ENCODE measurements at regions not wholly inside any gene's neighbourhood (a gene's known extent, or its start where the extent isn't known, plus 50 kb on each side); places are given as distances from the start of the nearest gene placed in this dataset.

DNA sequence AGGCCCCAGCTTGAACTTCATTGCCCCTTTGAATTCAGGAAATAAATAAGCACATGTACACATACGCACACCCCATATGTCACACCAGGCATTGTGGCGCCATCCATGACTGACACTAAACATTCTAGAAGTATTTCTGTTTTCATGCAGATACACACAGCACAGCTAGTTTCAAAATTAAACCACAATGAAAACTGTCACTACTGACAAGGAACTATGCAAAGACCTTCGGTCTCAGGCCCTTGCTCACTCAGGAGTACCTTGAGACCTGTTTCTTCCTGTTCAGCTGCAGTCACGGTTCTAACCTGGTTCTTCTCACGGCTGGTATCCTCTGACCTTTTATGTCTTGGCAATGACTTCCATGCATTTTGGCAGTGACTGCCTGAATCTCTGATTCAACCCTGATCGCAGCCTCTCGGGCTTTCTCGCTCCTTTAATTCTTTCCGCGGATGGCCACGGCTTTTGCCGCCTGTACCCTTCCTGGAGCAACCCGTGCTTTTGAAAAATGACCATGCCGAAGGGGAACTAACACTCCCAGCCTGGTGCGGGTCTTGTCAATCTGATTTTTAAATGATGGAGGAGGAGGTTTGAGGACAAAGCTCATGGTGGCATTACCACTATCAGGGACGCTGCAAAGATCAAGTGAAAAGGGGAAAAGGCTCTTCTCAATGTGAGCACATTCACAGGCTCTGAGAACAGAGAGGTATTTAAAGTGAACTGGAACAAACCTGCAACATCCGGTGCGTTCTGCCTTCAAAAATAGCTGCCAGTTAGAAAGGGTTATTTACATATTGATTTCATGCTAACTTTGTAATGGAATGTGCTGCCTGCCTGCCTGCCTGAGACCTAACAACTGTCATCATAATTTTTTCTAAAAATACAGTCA lies 384.6 kb downstream of the RRAGC start:
- Histone ChIP-seq H3K79me2 (replicated peaks; ENCODE audit: insufficient read depth, low read length) (no peaks in the 10 kb centered on the region), H2AFZ (ENCODE audit: low read depth, low read length) (no peak overlapping the region), H3K9ac (ENCODE audit: low read length) (peak overlapping the region; percentile 61), H3K9me3 (ENCODE audit: low read length) (peaks cover 10% of the 10 kb centered on the region), H3K27ac (ENCODE audit: low read length) (peak overlapping the region; percentile 90), H3K36me3 (ENCODE audit: insufficient read depth, low read length) (no peaks in the 10 kb centered on the region), H4K20me1 (ENCODE audit: insufficient read depth) (no peaks in the 10 kb centered on the region), H3K9me2 (ENCODE audit: insufficient read depth, low read length) (no peaks in the 10 kb centered on the region), H3K4me3 (ENCODE audit: low read length) (peak overlapping the region; percentile 58), H3K27me3 (ENCODE audit: insufficient read depth, low read depth, low read length) (peaks cover 32% of the 10 kb centered on the region), H3F3A (ENCODE audit: insufficient read depth, low read length, poor library complexity, severe bottlenecking) (peaks cover 12% of the 10 kb centered on the region), H3K4me2 (ENCODE audit: low read length) (peak overlapping the region; percentile 65)
- peak; percentile 35 for TF ChIP-seq POLR2AphosphoS5 (IDR thresholded peaks at IDR 0.05)
- TF ChIP-seq, protein P1, sequence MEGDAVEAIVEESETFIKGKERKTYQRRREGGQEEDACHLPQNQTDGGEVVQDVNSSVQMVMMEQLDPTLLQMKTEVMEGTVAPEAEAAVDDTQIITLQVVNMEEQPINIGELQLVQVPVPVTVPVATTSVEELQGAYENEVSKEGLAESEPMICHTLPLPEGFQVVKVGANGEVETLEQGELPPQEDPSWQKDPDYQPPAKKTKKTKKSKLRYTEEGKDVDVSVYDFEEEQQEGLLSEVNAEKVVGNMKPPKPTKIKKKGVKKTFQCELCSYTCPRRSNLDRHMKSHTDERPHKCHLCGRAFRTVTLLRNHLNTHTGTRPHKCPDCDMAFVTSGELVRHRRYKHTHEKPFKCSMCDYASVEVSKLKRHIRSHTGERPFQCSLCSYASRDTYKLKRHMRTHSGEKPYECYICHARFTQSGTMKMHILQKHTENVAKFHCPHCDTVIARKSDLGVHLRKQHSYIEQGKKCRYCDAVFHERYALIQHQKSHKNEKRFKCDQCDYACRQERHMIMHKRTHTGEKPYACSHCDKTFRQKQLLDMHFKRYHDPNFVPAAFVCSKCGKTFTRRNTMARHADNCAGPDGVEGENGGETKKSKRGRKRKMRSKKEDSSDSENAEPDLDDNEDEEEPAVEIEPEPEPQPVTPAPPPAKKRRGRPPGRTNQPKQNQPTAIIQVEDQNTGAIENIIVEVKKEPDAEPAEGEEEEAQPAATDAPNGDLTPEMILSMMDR (IDR thresholded peaks at IDR 0.05; ENCODE audit: poor library complexity, severe bottlenecking): no peak
- no peak for TF ChIP-seq SMC3 (conservative IDR thresholded peaks at IDR 0.05; ENCODE audit: poor library complexity)
- TF ChIP-seq, protein P2, sequence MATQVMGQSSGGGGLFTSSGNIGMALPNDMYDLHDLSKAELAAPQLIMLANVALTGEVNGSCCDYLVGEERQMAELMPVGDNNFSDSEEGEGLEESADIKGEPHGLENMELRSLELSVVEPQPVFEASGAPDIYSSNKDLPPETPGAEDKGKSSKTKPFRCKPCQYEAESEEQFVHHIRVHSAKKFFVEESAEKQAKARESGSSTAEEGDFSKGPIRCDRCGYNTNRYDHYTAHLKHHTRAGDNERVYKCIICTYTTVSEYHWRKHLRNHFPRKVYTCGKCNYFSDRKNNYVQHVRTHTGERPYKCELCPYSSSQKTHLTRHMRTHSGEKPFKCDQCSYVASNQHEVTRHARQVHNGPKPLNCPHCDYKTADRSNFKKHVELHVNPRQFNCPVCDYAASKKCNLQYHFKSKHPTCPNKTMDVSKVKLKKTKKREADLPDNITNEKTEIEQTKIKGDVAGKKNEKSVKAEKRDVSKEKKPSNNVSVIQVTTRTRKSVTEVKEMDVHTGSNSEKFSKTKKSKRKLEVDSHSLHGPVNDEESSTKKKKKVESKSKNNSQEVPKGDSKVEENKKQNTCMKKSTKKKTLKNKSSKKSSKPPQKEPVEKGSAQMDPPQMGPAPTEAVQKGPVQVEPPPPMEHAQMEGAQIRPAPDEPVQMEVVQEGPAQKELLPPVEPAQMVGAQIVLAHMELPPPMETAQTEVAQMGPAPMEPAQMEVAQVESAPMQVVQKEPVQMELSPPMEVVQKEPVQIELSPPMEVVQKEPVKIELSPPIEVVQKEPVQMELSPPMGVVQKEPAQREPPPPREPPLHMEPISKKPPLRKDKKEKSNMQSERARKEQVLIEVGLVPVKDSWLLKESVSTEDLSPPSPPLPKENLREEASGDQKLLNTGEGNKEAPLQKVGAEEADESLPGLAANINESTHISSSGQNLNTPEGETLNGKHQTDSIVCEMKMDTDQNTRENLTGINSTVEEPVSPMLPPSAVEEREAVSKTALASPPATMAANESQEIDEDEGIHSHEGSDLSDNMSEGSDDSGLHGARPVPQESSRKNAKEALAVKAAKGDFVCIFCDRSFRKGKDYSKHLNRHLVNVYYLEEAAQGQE (IDR thresholded peaks at IDR 0.05; ENCODE audit: borderline replicate concordance): no peak
- TF ChIP-seq EP300 (conservative IDR thresholded peaks at IDR 0.05; ENCODE audit: poor library complexity, severe bottlenecking): peak; percentile 32
- TF ChIP-seq EZH2 (IDR thresholded peaks at IDR 0.05; ENCODE audit: borderline replicate concordance, insufficient read depth, low read length, poor library complexity, severe bottlenecking): no peak
- TF ChIP-seq RAD21 (conservative IDR thresholded peaks at IDR 0.05): no peak
- TF ChIP-seq MXI1 (conservative IDR thresholded peaks at IDR 0.05; ENCODE audit: poor library complexity, severe bottlenecking): no peak
- TF ChIP-seq TAF1 (IDR thresholded peaks at IDR 0.05; ENCODE audit: low read depth): no peak

DNA sequence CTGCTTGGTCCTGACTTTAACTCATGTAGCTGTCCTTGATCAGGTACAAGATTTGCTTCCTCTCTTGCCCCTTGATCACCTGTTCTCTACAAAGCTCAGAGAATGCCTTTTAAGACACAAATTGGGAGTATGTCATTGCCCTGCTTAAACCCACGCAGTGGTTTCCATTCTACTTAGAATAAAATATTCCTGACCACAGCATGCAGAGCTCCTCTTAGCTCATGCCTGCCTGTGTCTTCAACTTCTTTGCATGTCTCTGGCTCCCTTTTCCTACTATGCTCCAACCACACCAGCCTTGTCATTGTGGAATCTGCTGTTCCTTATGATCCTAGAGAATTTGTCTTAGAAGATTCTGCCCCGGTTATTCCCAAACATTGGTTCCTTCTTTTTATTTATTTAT lies 393.1 kb downstream of the RRAGC start:
- Histone ChIP-seq H3K9me3 (ENCODE audit: low read length) (no peaks in the 10 kb centered on the region), H4K20me1 (ENCODE audit: insufficient read depth) (no peaks in the 10 kb centered on the region), H3K9ac (ENCODE audit: low read length) (no peak overlapping the region), H3K36me3 (ENCODE audit: insufficient read depth, low read length) (no peaks in the 10 kb centered on the region), H3K27me3 (ENCODE audit: insufficient read depth, low read depth, low read length) (peaks cover 3% of the 10 kb centered on the region), H3K4me2 (ENCODE audit: low read length) (no peak overlapping the region), H3F3A (ENCODE audit: insufficient read depth, low read length, poor library complexity, severe bottlenecking) (no peaks in the 10 kb centered on the region), H3K9me2 (ENCODE audit: insufficient read depth, low read length) (no peaks in the 10 kb centered on the region), H3K4me3 (ENCODE audit: low read length) (no peak overlapping the region), H3K79me2 (replicated peaks; ENCODE audit: insufficient read depth, low read length) (no peaks in the 10 kb centered on the region), H3K27ac (ENCODE audit: low read length) (no peak overlapping the region), H2AFZ (ENCODE audit: low read depth, low read length) (no peak overlapping the region)
- TF ChIP-seq, protein P2 (IDR thresholded peaks at IDR 0.05; ENCODE audit: borderline replicate concordance): no peak
- TF ChIP-seq EP300 (conservative IDR thresholded peaks at IDR 0.05; ENCODE audit: poor library complexity, severe bottlenecking) (no peak), MXI1 (conservative IDR thresholded peaks at IDR 0.05; ENCODE audit: poor library complexity, severe bottlenecking) (no peak), RAD21 (conservative IDR thresholded peaks at IDR 0.05) (no peak), EZH2 (IDR thresholded peaks at IDR 0.05; ENCODE audit: borderline replicate concordance, insufficient read depth, low read length, poor library complexity, severe bottlenecking) (no peak), TAF1 (IDR thresholded peaks at IDR 0.05; ENCODE audit: low read depth) (no peak), SMC3 (conservative IDR thresholded peaks at IDR 0.05; ENCODE audit: poor library complexity) (no peak), POLR2AphosphoS5 (IDR thresholded peaks at IDR 0.05) (no peak)
- TF ChIP-seq, protein P1 (IDR thresholded peaks at IDR 0.05; ENCODE audit: poor library complexity, severe bottlenecking): no peak

All from neural cell (in vitro differentiated cells).